OCI-LY7 (cell line): ENCODE measurements at regions not wholly inside any gene's neighbourhood (a gene's known extent, or its start where the extent isn't known, plus 50 kb on each side); places are given as distances from the start of the nearest gene placed in this dataset.

Source experiments
- BruUV-seq: library from RNA; stranded (reverse); fragments of 400-500 nt; replicated peaks from 2 replicates; lab custom pipeline; 2021; lab: Mats Ljungman, UMichigan
- CTCF ChIA-PET: fragments of 300-600 bp; sonication (Branson Sonifier 250); formaldehyde crosslinking; loops from one replicate; lab custom pipeline; 2022; ENCODE audit warnings: antibody characterized with exemption; ENCODE audit not compliant: unreplicated experiment; lab: Charles Lee
- POLR2A ChIA-PET: fragments of 300-600 bp; sonication (Branson Sonifier 250); formaldehyde crosslinking; loops from one replicate; lab custom pipeline; 2022; ENCODE audit warnings: antibody characterized with exemption; lab: Charles Lee
- DNase-seq: peaks from one replicate; pipeline ENCODE4 v3.0.0-alpha.2; 2015; ENCODE audit warnings: low spot score
- H2AFZ ChIP-seq: fragments of 200-600 bp; sonication (generic), shearing (Covaris generic); 2 replicates; pipeline ENCODE4 v1.6.1; 2014; ENCODE audit warnings: mild to moderate bottlenecking, antibody characterized with exemption, low read length, moderate library complexity
- H3K27ac ChIP-seq: fragments of 200-600 bp; sonication (generic); 2 replicates; pipeline ENCODE4 v1.5.1; 2014; ENCODE audit warnings: mixed run types, low read depth, mild to moderate bottlenecking, moderate library complexity, low read length, inconsistent platforms; ENCODE audit not compliant: poor library complexity, severe bottlenecking
- H3K36me3 ChIP-seq: fragments of 200-600 bp; sonication (generic); 2 replicates; pipeline ENCODE4 v1.6.1; 2014; ENCODE audit warnings: mild to moderate bottlenecking, antibody characterized with exemption, low read length, moderate library complexity, mixed read lengths; ENCODE audit not compliant: insufficient read depth
- H3K4me1 ChIP-seq: fragments of 200-600 bp; sonication (generic); 2 replicates; pipeline ENCODE4 v1.5.1; 2014; ENCODE audit warnings: mild to moderate bottlenecking, low read length; ENCODE audit not compliant: insufficient read depth, poor library complexity, severe bottlenecking
- H3K4me2 ChIP-seq: fragments of 200-600 bp; sonication (generic); 2 replicates; pipeline ENCODE4 v1.6.1; 2014; ENCODE audit warnings: mild to moderate bottlenecking, low read length
- H3K4me3 ChIP-seq: fragments of 200-600 bp; sonication (generic); 2 replicates; pipeline ENCODE4 v1.5.1; 2014; ENCODE audit warnings: mild to moderate bottlenecking, low read depth, low read length; ENCODE audit not compliant: poor library complexity, severe bottlenecking
- H3K79me2 ChIP-seq: fragments of 200-600 bp; sonication (generic); 2 replicates; pipeline ENCODE4 v1.6.1; 2016; ENCODE audit warnings: low read depth, mild to moderate bottlenecking, low read length, moderate library complexity, mixed read lengths; ENCODE audit not compliant: insufficient read depth
- H3K9me2 ChIP-seq: fragments of 200-600 bp; sonication (generic); 2 replicates; pipeline ENCODE4 v1.6.1; 2016; ENCODE audit warnings: mild to moderate bottlenecking, low read length, mixed read lengths; ENCODE audit not compliant: insufficient read depth
- H3K9me3 ChIP-seq: fragments of 200-600 bp; sonication (generic); 2 replicates; pipeline ENCODE4 v1.6.1; 2014; ENCODE audit warnings: mild to moderate bottlenecking, mixed run types, low read length, mixed read lengths
- H4K20me1 ChIP-seq: fragments of 200-600 bp; sonication (generic); 2 replicates; pipeline ENCODE4 v1.6.1; 2014; ENCODE audit warnings: mild to moderate bottlenecking, antibody characterized with exemption, low read length, moderate library complexity, mixed read lengths; ENCODE audit not compliant: insufficient read depth
- CTCF ChIP-seq: fragments of 200-600 bp; sonication (generic); conservative IDR thresholded peaks from 2 replicates; pipeline ENCODE4 v1.5.1; 2014; ENCODE audit warnings: mild to moderate bottlenecking, antibody characterized with exemption, low read length, moderate library complexity, mixed read lengths
- EZH2phosphoT487 ChIP-seq: fragments of 200-600 bp; sonication (generic); IDR thresholded peaks from 2 replicates; pipeline ENCODE4 v1.6.1; 2018; ENCODE audit warnings: low read depth, borderline replicate concordance, mild to moderate bottlenecking, mixed run types, antibody characterized with exemption, low read length, moderate library complexity, mixed read lengths
- intact Hi-C: fragments of 100-400 bp; cut with micrococcal nuclease; formaldehyde crosslinking; loops from one replicate; pipeline ENCODE4 v1.10.0; 2022; ENCODE audit not compliant: unreplicated experiment

GRCh38 chr6:106778943-106779342 is 149.6 kb downstream of the QRSL1 start:
- POLR2A ChIA-PET: no interaction called here
- intact Hi-C loops: no loop called here
- TF ChIP-seq EZH2phosphoT487 (no peak), CTCF (no peak)

GRCh38 chr6:106773996-106774629 is 144.7 kb downstream of the QRSL1 start:
- Histone ChIP-seq H3K9me3 (peaks cover 22% of the 10 kb centered on the region), H4K20me1 (no peaks in the 10 kb centered on the region), H3K79me2 (no peaks in the 10 kb centered on the region), H3K4me1 (no peaks in the 10 kb centered on the region), H3K4me2 (no peak overlapping the region), H3K27ac (no peak overlapping the region), H3K9me2 (no peaks in the 10 kb centered on the region), H3K36me3 (no peaks in the 10 kb centered on the region; the same call in 1 of the 2 replicates), H2AFZ (no peak overlapping the region), H3K4me3 (no peak overlapping the region)
- DNase-seq: no peak
- POLR2A ChIA-PET: no interaction called here
- no TSS peak for BruUV-seq
- CTCF ChIA-PET: no interaction called here
- intact Hi-C loops: no loop called here
- TF ChIP-seq EZH2phosphoT487 (no peak), CTCF (no peak)

More at GRCh38 chr6:106778943-106779342, 149.6 kb downstream of the QRSL1 start:
- Histone ChIP-seq H3K4me1 (no peaks in the 10 kb centered on the region), H3K36me3 (no peaks in the 10 kb centered on the region; the same call in 1 of the 2 replicates), H4K20me1 (no peaks in the 10 kb centered on the region), H3K79me2 (no peaks in the 10 kb centered on the region), H3K4me3 (no peak overlapping the region), H3K9me3 (peaks cover 16% of the 10 kb centered on the region; the same call in 1 of the 2 replicates), H3K9me2 (no peaks in the 10 kb centered on the region), H3K27ac (no peak overlapping the region), H2AFZ (no peak overlapping the region), H3K4me2 (no peak overlapping the region)
- CTCF ChIA-PET: no interaction called here
- no peak for DNase-seq
- BruUV-seq: no TSS peak

GRCh38 chr6:106773522-106773921 is 144.1 kb downstream of the QRSL1 start:
- CTCF ChIA-PET: no interaction called here

More at GRCh38 chr6:106773522-106773921, 144.1 kb downstream of the QRSL1 start:
- intact Hi-C loops: no loop called here
- H3K4me2 ChIP-seq: no peak overlapping the region
- POLR2A ChIA-PET: interaction anchor here (1.2 kb wide), 1 partner anchor 18 kb away, joined by 7 read pairs; no protein-coding TSS in a partner anchor
- no peak overlapping the region for H3K27ac ChIP-seq
- no peak for DNase-seq
- TF ChIP-seq EZH2phosphoT487 (no peak), CTCF (no peak)
- no peaks in the 10 kb centered on the region for H3K79me2 ChIP-seq
- no peaks in the 10 kb centered on the region for H3K4me1 ChIP-seq
- no peak overlapping the region for H3K4me3 ChIP-seq
- H3K9me3 ChIP-seq: peaks cover 17% of the 10 kb centered on the region
- H3K9me2 ChIP-seq: no peaks in the 10 kb centered on the region
- H2AFZ ChIP-seq: no peak overlapping the region
- H4K20me1 ChIP-seq: no peaks in the 10 kb centered on the region
- no TSS peak for BruUV-seq
- H3K36me3 ChIP-seq: no peaks in the 10 kb centered on the region; the same call in 1 of the 2 replicates
